ENCODE measurements at regions not wholly inside any gene's neighbourhood (a gene's known extent, or its start where the extent isn't known, plus 50 kb on each side); places are given as distances from the start of the nearest gene placed in this dataset.

- no peak for TF ChIP-seq CTCF (IDR thresholded peaks at IDR 0.05)
- TF ChIP-seq POLR2A (IDR thresholded peaks at IDR 0.05) = no peak
Observed at GRCh38 chr4:147192679-147193078, 247.0 kb upstream of the TTC29 start.
